ENCODE measurements at regions not wholly inside any gene's neighbourhood (a gene's known extent, or its start where the extent isn't known, plus 50 kb on each side); places are given as distances from the start of the nearest gene placed in this dataset.
"Not testable (repeated sequence)": the region's sequence is repeated elsewhere in the genome, so short reads cannot be mapped to it uniquely, and the experiment has no call there.

DNA sequence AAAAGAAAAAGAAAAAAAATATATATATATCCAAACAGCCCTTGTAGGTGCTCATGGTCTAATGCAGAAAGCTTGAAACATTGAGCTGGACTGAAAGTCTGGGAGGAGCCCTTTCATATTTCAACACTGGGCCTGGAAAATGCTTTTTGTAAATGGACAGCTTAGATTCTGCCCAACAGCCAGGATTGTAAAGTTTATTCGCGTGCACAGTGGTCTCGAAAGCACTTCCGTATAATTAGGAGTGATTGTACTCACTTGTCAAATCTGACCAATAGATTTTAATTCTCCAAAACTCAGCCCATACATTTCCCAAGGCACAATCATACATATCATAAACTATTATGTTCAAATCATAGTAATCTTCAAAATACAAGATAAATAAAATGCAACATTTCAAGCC is 260.1 kb downstream of the COL4A1 start:
- peak; percentile 14 for DNase-seq (ENCODE audit: low read depth)
- TF ChIP-seq, protein P1, sequence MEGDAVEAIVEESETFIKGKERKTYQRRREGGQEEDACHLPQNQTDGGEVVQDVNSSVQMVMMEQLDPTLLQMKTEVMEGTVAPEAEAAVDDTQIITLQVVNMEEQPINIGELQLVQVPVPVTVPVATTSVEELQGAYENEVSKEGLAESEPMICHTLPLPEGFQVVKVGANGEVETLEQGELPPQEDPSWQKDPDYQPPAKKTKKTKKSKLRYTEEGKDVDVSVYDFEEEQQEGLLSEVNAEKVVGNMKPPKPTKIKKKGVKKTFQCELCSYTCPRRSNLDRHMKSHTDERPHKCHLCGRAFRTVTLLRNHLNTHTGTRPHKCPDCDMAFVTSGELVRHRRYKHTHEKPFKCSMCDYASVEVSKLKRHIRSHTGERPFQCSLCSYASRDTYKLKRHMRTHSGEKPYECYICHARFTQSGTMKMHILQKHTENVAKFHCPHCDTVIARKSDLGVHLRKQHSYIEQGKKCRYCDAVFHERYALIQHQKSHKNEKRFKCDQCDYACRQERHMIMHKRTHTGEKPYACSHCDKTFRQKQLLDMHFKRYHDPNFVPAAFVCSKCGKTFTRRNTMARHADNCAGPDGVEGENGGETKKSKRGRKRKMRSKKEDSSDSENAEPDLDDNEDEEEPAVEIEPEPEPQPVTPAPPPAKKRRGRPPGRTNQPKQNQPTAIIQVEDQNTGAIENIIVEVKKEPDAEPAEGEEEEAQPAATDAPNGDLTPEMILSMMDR (IDR thresholded peaks at IDR 0.05; ENCODE audit: low read length, missing control alignments): no peak

DNA sequence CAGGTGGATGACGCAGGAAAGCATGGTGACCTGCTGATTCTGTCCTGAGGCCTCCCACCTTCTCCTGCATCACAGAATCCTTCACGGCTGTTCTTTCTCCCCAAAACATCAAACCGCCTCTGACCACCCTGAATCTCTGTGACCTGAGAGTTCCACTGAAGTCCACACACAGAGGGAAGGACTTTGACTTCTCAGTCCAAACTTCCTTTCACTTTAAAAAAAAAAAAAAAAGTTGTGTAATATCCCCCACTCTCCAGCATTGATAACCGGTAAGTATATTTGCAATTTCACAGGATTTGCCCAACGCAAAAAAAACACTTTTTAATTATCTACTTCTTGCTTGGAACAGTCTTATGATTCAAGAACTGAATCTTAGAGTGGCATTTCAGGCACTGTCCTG is 259.5 kb upstream of the IRS2 start:
- TF ChIP-seq, protein P1 (IDR thresholded peaks at IDR 0.05; ENCODE audit: low read length, missing control alignments): no peak
- DNase-seq (ENCODE audit: low read depth): no peak
- H3K4me3 ChIP-seq (replicated peaks; ENCODE audit: low read depth, low read length): no peak overlapping the region

More for the DNA sequence above, 260.1 kb downstream of the COL4A1 start:
- H3K4me3 ChIP-seq (replicated peaks; ENCODE audit: low read depth, low read length): no peak overlapping the region

DNA sequence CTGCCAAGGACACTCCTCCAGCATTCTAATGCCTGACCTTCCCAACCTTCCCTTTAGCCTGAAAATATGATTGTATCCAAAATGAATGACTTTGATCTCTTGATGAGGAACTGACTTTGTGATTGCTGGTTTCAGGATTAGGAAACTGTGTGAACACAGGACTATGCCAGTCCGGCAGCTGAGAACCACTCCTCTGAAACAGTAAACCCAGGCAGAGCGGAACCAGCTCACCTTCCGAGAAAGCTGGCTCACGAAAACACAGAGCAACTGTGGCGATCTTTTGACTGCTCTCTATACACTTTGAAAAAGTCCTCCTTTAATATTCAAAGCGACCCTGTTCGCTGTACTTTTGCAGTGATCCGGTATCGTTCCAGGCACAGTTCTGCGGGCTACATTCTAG is 258.8 kb upstream of the IRS2 start:
- TF ChIP-seq, protein P1 (IDR thresholded peaks at IDR 0.05; ENCODE audit: low read length, missing control alignments): no peak
- no peak overlapping the region for H3K4me3 ChIP-seq (replicated peaks; ENCODE audit: low read depth, low read length)
- DNase-seq (ENCODE audit: low read depth): no peak

DNA sequence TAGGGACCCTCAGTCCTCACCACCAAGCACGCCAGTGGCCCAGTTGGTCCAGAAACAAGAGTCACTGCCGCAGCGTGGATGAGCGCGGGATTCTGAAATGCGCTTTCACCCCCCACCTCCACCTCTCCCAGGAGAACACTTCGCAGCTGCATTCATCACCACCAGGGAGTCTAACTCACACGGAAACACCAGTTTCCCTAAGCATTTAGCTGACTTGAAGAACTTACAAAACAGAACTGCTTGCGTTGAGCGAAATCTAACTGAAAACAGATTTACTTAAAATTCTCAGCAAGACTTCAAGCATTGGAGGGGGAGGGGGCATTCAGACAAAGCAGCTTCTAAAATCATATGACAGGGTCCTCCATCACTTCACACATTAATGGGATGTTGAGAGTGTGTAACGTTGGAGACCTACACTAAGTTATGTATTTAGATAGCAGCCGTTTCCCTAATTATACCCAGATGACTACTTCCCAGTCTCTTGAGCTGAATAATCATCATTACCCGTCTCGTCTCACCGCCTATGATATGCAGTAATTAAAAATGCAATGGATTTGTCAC is 258.2 kb upstream of the IRS2 start:
- TF ChIP-seq, protein P1 (IDR thresholded peaks at IDR 0.05; ENCODE audit: low read length, missing control alignments): no peak
- peak; percentile 14 for DNase-seq (ENCODE audit: low read depth)
- no peak overlapping the region for H3K4me3 ChIP-seq (replicated peaks; ENCODE audit: low read depth, low read length)

DNA sequence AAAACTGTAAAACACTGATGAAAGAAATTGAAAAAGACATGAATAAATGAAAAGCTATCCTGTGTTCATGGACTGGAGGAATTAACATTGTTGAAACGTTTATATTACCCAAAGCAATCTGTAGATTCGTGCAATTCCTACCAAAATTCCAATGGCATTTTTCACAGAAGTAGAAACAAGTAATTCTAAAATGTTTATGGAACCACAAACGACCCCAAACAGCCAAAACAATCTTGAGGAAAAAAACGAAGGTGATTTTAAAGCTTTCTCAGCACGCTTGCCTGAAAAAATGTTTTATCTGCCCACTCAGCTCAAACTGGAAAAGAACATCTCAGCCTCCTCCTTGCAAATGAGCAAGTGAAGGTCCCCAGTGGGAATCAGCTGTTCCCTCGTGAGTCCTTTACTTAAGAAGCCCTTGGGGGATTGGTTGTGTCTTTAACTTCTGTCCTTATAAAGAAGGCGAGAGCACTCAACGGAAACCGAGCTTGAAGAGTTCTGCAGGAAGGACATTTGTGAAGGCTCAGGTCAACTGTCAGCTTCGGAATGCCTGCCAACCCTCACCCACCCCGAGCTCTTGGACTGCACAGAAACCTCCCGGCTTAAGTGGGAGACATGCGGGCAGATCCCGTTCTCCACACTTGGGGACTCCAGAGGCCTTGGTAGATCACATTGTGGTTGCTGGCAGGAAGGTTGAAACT is 256.0 kb upstream of the IRS2 start:
- TF ChIP-seq, protein P1 (IDR thresholded peaks at IDR 0.05; ENCODE audit: low read length, missing control alignments): no peak
- H3K4me3 ChIP-seq (replicated peaks; ENCODE audit: low read depth, low read length): no peak overlapping the region
- DNase-seq (ENCODE audit: low read depth): no peak

DNA sequence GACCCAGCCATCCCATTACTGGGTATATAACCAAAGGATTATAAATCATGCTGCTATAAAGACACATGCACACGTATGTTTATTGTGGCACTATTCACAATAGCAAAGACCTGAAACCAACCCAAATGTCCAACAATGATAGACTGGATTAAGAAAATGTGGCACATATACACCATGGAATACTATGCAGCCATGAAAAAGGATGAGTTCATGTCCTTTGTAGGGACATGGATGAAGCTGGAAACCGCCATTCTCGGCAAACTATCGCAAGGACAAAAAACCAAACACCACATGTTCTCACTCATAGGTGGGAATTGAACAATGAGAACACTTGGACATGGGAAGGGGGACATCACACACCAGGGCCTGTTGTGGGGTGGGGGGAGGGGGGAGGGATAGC is 255.3 kb upstream of the IRS2 start:
- H3K4me3 ChIP-seq (replicated peaks; ENCODE audit: low read depth, low read length); DNase-seq (ENCODE audit: low read depth): not testable (repeated sequence)

DNA sequence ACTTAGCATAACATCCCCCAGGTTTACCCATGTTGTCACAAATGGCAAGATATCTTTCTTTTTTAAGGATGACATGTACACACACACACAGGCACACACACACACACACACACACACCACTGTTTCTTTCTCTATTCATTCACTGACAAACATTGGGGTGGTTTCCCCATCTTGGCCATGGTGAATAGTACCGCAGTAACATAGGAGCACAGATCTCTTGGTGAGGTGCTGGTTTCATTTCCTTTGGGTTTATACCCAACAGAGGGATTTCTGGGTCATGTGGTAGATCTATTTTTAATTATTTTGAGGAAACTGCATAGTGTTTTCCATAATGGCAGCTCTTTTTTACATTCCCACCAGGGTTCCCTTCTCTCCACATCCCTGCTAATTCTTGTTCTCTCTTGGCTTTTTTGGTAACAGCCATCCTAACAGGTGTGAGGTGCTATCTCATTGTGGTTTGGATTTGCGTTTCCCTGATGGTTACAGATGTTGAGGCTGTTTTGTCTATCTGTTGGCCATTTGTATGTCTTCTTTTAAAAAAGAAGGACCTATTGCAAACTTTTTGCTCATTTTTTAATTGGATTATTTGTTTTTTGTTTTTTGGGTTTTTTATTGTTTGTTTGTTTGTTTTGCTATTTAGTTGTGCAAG is 251.7 kb upstream of the IRS2 start:
- TF ChIP-seq, protein P1 (IDR thresholded peaks at IDR 0.05; ENCODE audit: low read length, missing control alignments): no peak
- no peak overlapping the region for H3K4me3 ChIP-seq (replicated peaks; ENCODE audit: low read depth, low read length)
- no peak for DNase-seq (ENCODE audit: low read depth)
